ENCODE measurements at regions not wholly inside any gene's neighbourhood (a gene's known extent, or its start where the extent isn't known, plus 50 kb on each side); places are given as distances from the start of the nearest gene placed in this dataset.

GRCh38 chr15:47300596-47300995 lies 416.7 kb upstream of the SEMA6D start:
- no peaks in the 10 kb centered on the region for H3K4me1 ChIP-seq
- no peak overlapping the region for H3K4me3 ChIP-seq
- no peak overlapping the region for H3K9ac ChIP-seq (ENCODE audit: low read depth in 2 of 2, low read length in 2 of 2)
- no peak for DNase-seq
- H3K9me3 ChIP-seq: no peaks in the 10 kb centered on the region
- intact Hi-C loops (cut with DNase I): no loop called here
- TF ChIP-seq CTCF (IDR thresholded peaks at IDR 0.05): no peak
- H3K36me3 ChIP-seq: no peaks in the 10 kb centered on the region
- no peaks in the 10 kb centered on the region for H3K27me3 ChIP-seq
- no peak overlapping the region for H3K27ac ChIP-seq

- H3K9ac ChIP-seq (ENCODE audit: low read depth in 2 of 2, low read length in 2 of 2): no peak overlapping the region
- H3K4me3 ChIP-seq: no peak overlapping the region
- TF ChIP-seq CTCF (IDR thresholded peaks at IDR 0.05): no peak
- no peaks in the 10 kb centered on the region for H3K27me3 ChIP-seq
- H3K4me1 ChIP-seq: no peaks in the 10 kb centered on the region
- intact Hi-C loops (cut with DNase I): no loop called here
- no peaks in the 10 kb centered on the region for H3K36me3 ChIP-seq
- no peak overlapping the region for H3K27ac ChIP-seq
- no peaks in the 10 kb centered on the region for H3K9me3 ChIP-seq
- DNase-seq: no peak
Observed at GRCh38 chr15:47301481-47301880, 415.8 kb upstream of the SEMA6D start.

DNA sequence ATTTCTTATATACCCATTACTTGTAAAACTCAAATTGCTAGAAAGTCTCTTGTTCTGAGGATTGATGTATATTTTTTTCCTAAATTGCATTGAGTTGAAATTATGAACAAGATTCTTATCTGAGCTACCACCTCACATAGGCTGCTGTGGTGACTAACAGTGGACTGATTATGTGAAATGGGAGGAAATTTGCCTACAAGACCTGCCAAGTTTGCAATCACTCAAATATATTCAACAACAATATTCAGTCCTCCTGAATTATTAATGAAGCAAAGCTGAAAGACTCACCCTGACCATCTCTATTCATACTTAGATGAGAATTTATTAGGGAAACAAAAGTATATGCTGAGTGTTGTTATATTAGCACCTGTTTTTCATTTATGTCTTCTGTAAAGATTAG lies 412.6 kb upstream of the SEMA6D start:
- intact Hi-C loops (cut with DNase I): no loop called here
- no peaks in the 10 kb centered on the region for H3K4me1 ChIP-seq
- no peak overlapping the region for H3K27ac ChIP-seq
- no peaks in the 10 kb centered on the region for H3K27me3 ChIP-seq
- H3K4me3 ChIP-seq: no peak overlapping the region
- no peak for TF ChIP-seq CTCF (IDR thresholded peaks at IDR 0.05)
- H3K36me3 ChIP-seq: no peaks in the 10 kb centered on the region
- no peak overlapping the region for H3K9ac ChIP-seq (ENCODE audit: low read depth in 2 of 2, low read length in 2 of 2)
- DNase-seq: no peak
- H3K9me3 ChIP-seq: no peaks in the 10 kb centered on the region

- Histone ChIP-seq H3K4me1 (no peaks in the 10 kb centered on the region), H3K4me3 (no peak overlapping the region)
- TF ChIP-seq CTCF (IDR thresholded peaks at IDR 0.05): no peak
Observed at GRCh38 chr15:47312161-47312560, 405.1 kb upstream of the SEMA6D start.

DNA sequence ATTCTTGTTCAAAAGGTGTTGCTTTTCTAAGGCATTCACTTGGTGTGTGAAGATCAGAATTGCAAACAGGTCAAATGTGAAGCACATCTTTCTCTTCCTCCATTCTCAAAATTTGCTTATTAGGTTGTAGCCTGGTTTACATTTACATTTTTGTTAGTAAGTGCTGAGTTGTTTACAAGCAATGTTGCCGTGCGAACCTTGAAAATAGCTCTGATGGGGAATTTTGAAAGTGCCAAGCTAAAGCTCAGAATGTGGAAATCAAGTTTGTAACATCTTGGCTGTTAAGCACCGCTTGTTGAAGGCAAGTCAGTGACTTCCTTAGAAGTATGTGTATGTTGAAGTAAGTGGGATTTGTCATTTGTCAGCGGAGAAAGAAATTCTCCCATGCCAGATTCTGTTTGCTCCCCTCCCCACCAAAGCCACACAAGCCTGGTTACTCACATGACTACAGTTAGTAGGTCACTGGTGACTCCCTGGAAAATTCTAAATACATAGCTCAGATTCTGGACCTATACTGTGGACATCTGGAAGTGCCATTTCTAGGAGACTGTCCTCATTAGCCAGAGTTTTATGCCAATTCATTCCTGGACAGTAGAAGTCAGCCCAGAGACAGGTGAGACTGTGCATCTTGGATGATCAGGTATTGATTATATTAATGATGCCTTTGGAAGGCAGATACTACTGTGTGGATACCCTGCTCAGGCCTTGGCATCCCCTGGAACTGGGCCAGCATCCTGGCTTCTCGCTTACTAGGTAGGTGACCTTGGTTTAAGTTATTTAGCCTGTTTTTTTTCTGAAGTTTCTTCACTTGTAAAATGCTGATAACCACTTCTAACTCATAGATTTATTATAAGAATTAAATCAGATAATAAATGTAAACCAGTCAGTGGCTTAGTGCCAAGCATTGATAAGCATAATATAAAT lies 390.6 kb upstream of the SEMA6D start:
- H3K9me3 ChIP-seq: no peaks in the 10 kb centered on the region
- DNase-seq: no peak
- no peaks in the 10 kb centered on the region for H3K36me3 ChIP-seq
- no peak for TF ChIP-seq CTCF (IDR thresholded peaks at IDR 0.05)
- H3K9ac ChIP-seq (ENCODE audit: low read depth in 2 of 2, low read length in 2 of 2): no peak overlapping the region
- no peak overlapping the region for H3K27ac ChIP-seq
- no peaks in the 10 kb centered on the region for H3K27me3 ChIP-seq
- no peak overlapping the region for H3K4me3 ChIP-seq
- H3K4me1 ChIP-seq: no peaks in the 10 kb centered on the region
- intact Hi-C loops (cut with DNase I): no loop called here

More at GRCh38 chr15:47312161-47312560, 405.1 kb upstream of the SEMA6D start:
- H3K9ac ChIP-seq (ENCODE audit: low read depth in 2 of 2, low read length in 2 of 2): no peak overlapping the region
- H3K27me3 ChIP-seq: no peaks in the 10 kb centered on the region
- no peak for DNase-seq
- H3K9me3 ChIP-seq: no peaks in the 10 kb centered on the region
- intact Hi-C loops (cut with DNase I): no loop called here
- no peak overlapping the region for H3K27ac ChIP-seq
- no peaks in the 10 kb centered on the region for H3K36me3 ChIP-seq

Data from colonic mucosa (tissue), 4 donors.